RCC 7860 (cell line): ENCODE measurements at regions not wholly inside any gene's neighbourhood (a gene's known extent, or its start where the extent isn't known, plus 50 kb on each side); places are given as distances from the start of the nearest gene placed in this dataset.
"Not testable (repeated sequence)": the region's sequence is repeated elsewhere in the genome, so short reads cannot be mapped to it uniquely, and the experiment has no call there.

Experiments used
- DNase-seq: peaks from one replicate; pipeline ENCODE4 v3.0.0-alpha.2; 2015; ENCODE audit warnings: low spot score
- FAIRE-seq: peaks from 2 replicates; lab custom pipeline; 2012; peaks lifted over from hg19 to GRCh38; lab: Jason Lieb, UNC

GRCh38 chr1:47593013-47593568 is 155.2 kb downstream of the FOXD2 start:
- DNase-seq (no peak), FAIRE-seq (no peak)

GRCh38 chr1:47593598-47594285 is 155.9 kb downstream of the FOXD2 start:
- FAIRE-seq: no peak
- DNase-seq: no peak

GRCh38 chr1:47594627-47595026 is 156.8 kb downstream of the FOXD2 start:
- DNase-seq (no peak), FAIRE-seq (no peak)

- no peak for FAIRE-seq
These were observed 158.5 kb downstream of the FOXD2 start for GRCh38 chr1:47596328-47596727.

GRCh38 chr1:47598357-47598756 is 160.5 kb downstream of the FOXD2 start:
- DNase-seq (no peak), FAIRE-seq (no peak)

More at GRCh38 chr1:47596328-47596727, 158.5 kb downstream of the FOXD2 start:
- no peak for DNase-seq

GRCh38 chr1:47599777-47600176 is 161.9 kb downstream of the FOXD2 start:
- DNase-seq (no peak), FAIRE-seq (no peak)

GRCh38 chr1:47602491-47602890 is 164.6 kb downstream of the FOXD2 start:
- not testable (repeated sequence) for DNase-seq, FAIRE-seq

- not testable (repeated sequence) for DNase-seq, FAIRE-seq
These were observed 167.0 kb downstream of the FOXD2 start for GRCh38 chr1:47604869-47605268.

- FAIRE-seq (no peak), DNase-seq (no peak)
These were observed 170.5 kb downstream of the FOXD2 start for GRCh38 chr1:47608296-47608875.

GRCh38 chr1:47611992-47612391 is 174.1 kb downstream of the FOXD2 start:
- no peak for FAIRE-seq
- DNase-seq: no peak

- no peak for FAIRE-seq
These were observed 175.0 kb downstream of the FOXD2 start for GRCh38 chr1:47612819-47613218.

GRCh38 chr1:47616036-47616435 is 178.2 kb downstream of the FOXD2 start:
- no peak for FAIRE-seq

More at GRCh38 chr1:47612819-47613218, 175.0 kb downstream of the FOXD2 start:
- no peak for DNase-seq

GRCh38 chr1:47616906-47617305 is 179.1 kb downstream of the FOXD2 start:
- DNase-seq (no peak), FAIRE-seq (no peak)

More at GRCh38 chr1:47616036-47616435, 178.2 kb downstream of the FOXD2 start:
- DNase-seq: no peak

GRCh38 chr1:47617381-47618221 is 179.8 kb downstream of the FOXD2 start:
- DNase-seq (no peak), FAIRE-seq (no peak)

- no peak for DNase-seq
- FAIRE-seq: no peak
These were observed 180.4 kb downstream of the FOXD2 start for GRCh38 chr1:47618222-47618720.

GRCh38 chr1:47618830-47619229 is 181.0 kb downstream of the FOXD2 start:
- DNase-seq: no peak
- FAIRE-seq: no peak

- FAIRE-seq (no peak), DNase-seq (no peak)
These were observed 183.6 kb downstream of the FOXD2 start for GRCh38 chr1:47621483-47621882.

- DNase-seq (no peak), FAIRE-seq (no peak)
These were observed 184.1 kb downstream of the FOXD2 start for GRCh38 chr1:47621977-47622376.

GRCh38 chr1:47622776-47623556 is 185.1 kb downstream of the FOXD2 start:
- no peak for FAIRE-seq

GRCh38 chr1:47623557-47623940 is 185.7 kb downstream of the FOXD2 start:
- FAIRE-seq: no peak
- DNase-seq: no peak

More at GRCh38 chr1:47622776-47623556, 185.1 kb downstream of the FOXD2 start:
- DNase-seq: no peak
